ENCODE measurements at regions not wholly inside any gene's neighbourhood (a gene's known extent, or its start where the extent isn't known, plus 50 kb on each side); places are given as distances from the start of the nearest gene placed in this dataset.

GRCh38 chr12:93198086-93198485 is 179.6 kb upstream of the NUDT4 start:
- H3K27ac Mint-ChIP-seq (ENCODE audit: unreplicated experiment), result peak overlapping the region; percentile 44
- intact Hi-C loops (cut with micrococcal nuclease; ENCODE audit: unreplicated experiment), result no loop called here
- peaks cover 5% of the 10 kb centered on the region for H3K9me3 ChIP-seq
- H3K9me3 Mint-ChIP-seq (ENCODE audit: unreplicated experiment), result peaks cover 10% of the 10 kb centered on the region
- no peak for TF ChIP-seq CTCF (IDR thresholded peaks at IDR 0.05; ENCODE audit: insufficient read depth in 1 of 2, low read depth in 1 of 2, low read length in 1 of 2, severe bottlenecking in 1 of 2, unreplicated experiment in 1 of 2)
- peaks cover 43% of the 10 kb centered on the region for H3K4me1 Mint-ChIP-seq (ENCODE audit: low read depth, unreplicated experiment)
- no TSS peak for BruUV-seq (replicated peaks)
- no peak overlapping the region for H3K4me3 ChIP-seq (ENCODE audit: low read depth, low read length)
- no peaks in the 10 kb centered on the region for H3K27me3 ChIP-seq (replicated peaks; ENCODE audit: control insufficient read depth, insufficient read depth, low read length)
- H3K4me1 ChIP-seq, result peaks cover 38% of the 10 kb centered on the region
- no peaks in the 10 kb centered on the region for H3K27me3 Mint-ChIP-seq (ENCODE audit: insufficient read depth, unreplicated experiment)
- H3K36me3 ChIP-seq (ENCODE audit: control insufficient read depth, insufficient read depth, low read length), result no peaks in the 10 kb centered on the region
- CTCF ChIA-PET, result no interaction called here
- POLR2A ChIA-PET, result no interaction called here
- no peaks in the 10 kb centered on the region for H3K36me3 Mint-ChIP-seq (ENCODE audit: insufficient read depth, unreplicated experiment)
- no peak for DNase-seq
- H3K4me3 Mint-ChIP-seq (ENCODE audit: unreplicated experiment), result no peak overlapping the region

- H3K36me3 Mint-ChIP-seq (ENCODE audit: insufficient read depth, unreplicated experiment), result no peaks in the 10 kb centered on the region
- H3K27me3 ChIP-seq (replicated peaks; ENCODE audit: control insufficient read depth, insufficient read depth, low read length), result no peaks in the 10 kb centered on the region
- no peak overlapping the region for H3K4me3 ChIP-seq (ENCODE audit: low read depth, low read length)
- DNase-seq, result no peak
- no peaks in the 10 kb centered on the region for H3K27me3 Mint-ChIP-seq (ENCODE audit: insufficient read depth, unreplicated experiment)
- peak overlapping the region; percentile 12 for H3K27ac Mint-ChIP-seq (ENCODE audit: unreplicated experiment)
- no peaks in the 10 kb centered on the region for H3K36me3 ChIP-seq (ENCODE audit: control insufficient read depth, insufficient read depth, low read length)
- ChIA-PET CTCF (no interaction called here), POLR2A (no interaction called here)
- H3K4me1 ChIP-seq, result peaks cover 38% of the 10 kb centered on the region
- H3K4me1 Mint-ChIP-seq (ENCODE audit: low read depth, unreplicated experiment), result peaks cover 43% of the 10 kb centered on the region
- intact Hi-C loops (cut with micrococcal nuclease; ENCODE audit: unreplicated experiment), result no loop called here
- no peak for TF ChIP-seq CTCF (IDR thresholded peaks at IDR 0.05; ENCODE audit: insufficient read depth in 1 of 2, low read depth in 1 of 2, low read length in 1 of 2, severe bottlenecking in 1 of 2, unreplicated experiment in 1 of 2)
- H3K9me3 ChIP-seq, result no peaks in the 10 kb centered on the region
- no peak overlapping the region for H3K4me3 Mint-ChIP-seq (ENCODE audit: unreplicated experiment)
- BruUV-seq (replicated peaks), result no TSS peak
- H3K9me3 Mint-ChIP-seq (ENCODE audit: unreplicated experiment), result peaks cover 10% of the 10 kb centered on the region
Measured at GRCh38 chr12:93199831-93200236, 177.9 kb upstream of the NUDT4 start.

- intact Hi-C loops (cut with micrococcal nuclease; ENCODE audit: unreplicated experiment), result no loop called here
- Histone ChIP-seq H3K4me3 (ENCODE audit: low read depth, low read length) (no peak overlapping the region), H3K9me3 (no peaks in the 10 kb centered on the region), H3K4me1 (peaks cover 38% of the 10 kb centered on the region), H3K27me3 (replicated peaks; ENCODE audit: control insufficient read depth, insufficient read depth, low read length) (no peaks in the 10 kb centered on the region), H3K36me3 (ENCODE audit: control insufficient read depth, insufficient read depth, low read length) (no peaks in the 10 kb centered on the region)
- DNase-seq, result no peak
- no TSS peak for BruUV-seq (replicated peaks)
- Mint-ChIP-seq H3K27me3 (ENCODE audit: insufficient read depth, unreplicated experiment) (no peaks in the 10 kb centered on the region), H3K4me3 (ENCODE audit: unreplicated experiment) (no peak overlapping the region), H3K36me3 (ENCODE audit: insufficient read depth, unreplicated experiment) (no peaks in the 10 kb centered on the region), H3K9me3 (ENCODE audit: unreplicated experiment) (peaks cover 10% of the 10 kb centered on the region), H3K27ac (ENCODE audit: unreplicated experiment) (no peak overlapping the region), H3K4me1 (ENCODE audit: low read depth, unreplicated experiment) (peaks cover 43% of the 10 kb centered on the region)
- POLR2A ChIA-PET, result no interaction called here
- no peak for TF ChIP-seq CTCF (IDR thresholded peaks at IDR 0.05; ENCODE audit: insufficient read depth in 1 of 2, low read depth in 1 of 2, low read length in 1 of 2, severe bottlenecking in 1 of 2, unreplicated experiment in 1 of 2)
- CTCF ChIA-PET, result no interaction called here
Measured at GRCh38 chr12:93200291-93200917, 177.3 kb upstream of the NUDT4 start.

All from Caco-2 (cell line).